Heart left ventricle (tissue), 13 donors: ENCODE measurements at regions not wholly inside any gene's neighbourhood (a gene's known extent, or its start where the extent isn't known, plus 50 kb on each side); places are given as distances from the start of the nearest gene placed in this dataset.

ENCODE experiments used
- POLR2A ChIP-seq, 2 donors: fragments of 450-650 bp; IDR thresholded peaks; one replicate each; pipeline ENCODE4 v1.6.1; 2017; ENCODE audit warnings: antibody characterized with exemption in 2 of 2, mild to moderate bottlenecking in 2 of 2, moderate library complexity in 2 of 2
- TF ChIP-seq, protein P1 (sequence below), 12 donors: fragments of 200-600 bp; sonication (generic) in 4 of 12; IDR thresholded peaks; one replicate each; pipeline versions ENCODE4 v1.5.0 to v1.8.0; 2018 to 2022; ENCODE audit warnings: antibody characterized with exemption in 12 of 12, mild to moderate bottlenecking in 5 of 12
- donor health status: ischemic (EF 13 %, LVEDD 7.1; RV severe dilation, severe dysfunction).
- donor health status: DM: no; HTN: yes; CAD: no.
- donor health status: DM: no; HTN: no; CAD: no.
- donor health status: ischemic (EF 25% LVEDD 6.9; RV normal size, moderate dysfunction).
- donor health status: ischemic (EF 25% LVEDD 5.7; RV mildly dilated, moderate dysfunction).
- donor health status: ischemic (EF 35%, LVEDD 5.7; RV mildly dilated, moderate dysfunction).
- donor health status: nonischemic (EF 11% LVEDD 7.7; RV severe dilation, severe dysfunction).
- donor health status: DM: yes; HTN: yes; CAD: no.
- donor health status: PGD.
- donor health status: ischemic (EF 29% LVEDD 5.4; RV normal size, mild dysfunction).
- donor health status: nonischemic (EF 23%, LVEDD 6.1; RV moderate dilation, normal function).

DNA sequence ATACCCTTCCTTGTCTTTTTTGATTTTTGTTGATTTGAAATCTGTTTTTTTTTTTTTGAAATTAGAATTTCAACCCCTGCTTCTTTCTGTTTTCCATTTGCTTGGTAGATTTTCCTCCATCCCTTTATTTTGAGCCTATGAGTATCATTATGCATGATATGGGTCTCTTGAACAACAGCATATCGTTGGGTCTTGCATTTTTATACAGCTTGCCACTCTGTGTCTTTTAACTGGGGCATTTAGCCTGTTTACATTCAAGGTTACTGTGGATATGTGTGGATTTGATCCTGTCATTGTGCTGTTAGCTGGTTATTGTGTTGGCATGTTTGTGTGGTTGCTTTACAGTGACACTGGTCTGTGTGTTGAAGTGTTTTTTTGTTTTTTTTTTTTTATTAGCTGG, 99.7 kb upstream of the P3H2 start:
- TF ChIP-seq, protein P1, sequence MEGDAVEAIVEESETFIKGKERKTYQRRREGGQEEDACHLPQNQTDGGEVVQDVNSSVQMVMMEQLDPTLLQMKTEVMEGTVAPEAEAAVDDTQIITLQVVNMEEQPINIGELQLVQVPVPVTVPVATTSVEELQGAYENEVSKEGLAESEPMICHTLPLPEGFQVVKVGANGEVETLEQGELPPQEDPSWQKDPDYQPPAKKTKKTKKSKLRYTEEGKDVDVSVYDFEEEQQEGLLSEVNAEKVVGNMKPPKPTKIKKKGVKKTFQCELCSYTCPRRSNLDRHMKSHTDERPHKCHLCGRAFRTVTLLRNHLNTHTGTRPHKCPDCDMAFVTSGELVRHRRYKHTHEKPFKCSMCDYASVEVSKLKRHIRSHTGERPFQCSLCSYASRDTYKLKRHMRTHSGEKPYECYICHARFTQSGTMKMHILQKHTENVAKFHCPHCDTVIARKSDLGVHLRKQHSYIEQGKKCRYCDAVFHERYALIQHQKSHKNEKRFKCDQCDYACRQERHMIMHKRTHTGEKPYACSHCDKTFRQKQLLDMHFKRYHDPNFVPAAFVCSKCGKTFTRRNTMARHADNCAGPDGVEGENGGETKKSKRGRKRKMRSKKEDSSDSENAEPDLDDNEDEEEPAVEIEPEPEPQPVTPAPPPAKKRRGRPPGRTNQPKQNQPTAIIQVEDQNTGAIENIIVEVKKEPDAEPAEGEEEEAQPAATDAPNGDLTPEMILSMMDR (IDR thresholded peaks at IDR 0.05), result no peak
- TF ChIP-seq POLR2A (IDR thresholded peaks at IDR 0.05), result no peak
